ENCODE measurements at regions not wholly inside any gene's neighbourhood (a gene's known extent, or its start where the extent isn't known, plus 50 kb on each side); places are given as distances from the start of the nearest gene placed in this dataset.

DNA sequence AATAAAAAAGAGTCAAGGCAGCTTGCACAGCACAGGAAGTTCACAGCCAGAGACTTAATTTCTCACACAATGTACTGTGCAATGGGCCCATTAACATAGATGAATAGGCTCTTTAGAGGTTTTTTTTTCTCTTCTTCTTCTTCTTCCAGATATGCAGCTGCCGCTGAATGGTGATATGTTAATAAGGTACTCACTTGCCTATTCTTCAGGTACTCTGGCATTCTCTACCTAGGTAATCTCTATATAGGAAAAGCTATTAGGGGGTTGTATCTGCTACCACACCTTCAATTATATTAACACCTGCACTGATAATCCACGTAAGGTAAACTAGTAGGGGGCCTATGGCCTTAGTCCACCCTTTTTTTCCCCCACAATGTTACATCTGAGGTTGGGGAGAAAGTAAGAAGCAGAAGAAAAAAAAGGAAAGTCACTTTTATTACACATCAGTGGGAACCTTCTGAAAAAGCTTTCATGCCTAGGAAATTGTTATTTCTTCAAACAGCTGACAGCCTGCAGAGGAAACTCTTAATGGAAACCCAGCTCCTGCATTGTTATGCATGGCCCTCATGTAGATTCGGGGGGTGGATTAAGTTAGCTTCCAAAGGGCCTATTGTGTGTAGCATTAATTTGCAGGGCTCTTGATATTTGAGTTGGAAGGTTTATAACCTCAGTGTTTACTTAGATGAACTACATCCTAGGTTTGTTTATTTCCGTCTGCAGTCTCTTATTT lies 525.5 kb downstream of the ZIC1 start:
- H3K27me3 ChIP-seq (ENCODE audit: control insufficient read depth in 1 of 2, insufficient read depth in 2 of 2, low read length in 2 of 2), result no peaks in the 10 kb centered on the region
- H3K27me3 Mint-ChIP-seq, result no peaks in the 10 kb centered on the region
- H3K9me3 ChIP-seq (ENCODE audit: control insufficient read depth in 1 of 2, insufficient read depth in 1 of 2, low read length in 2 of 2), result no peaks in the 10 kb centered on the region
- DNase-seq (no peak), ATAC-seq (ENCODE audit: poor library complexity) (no peak)
- ChIA-PET POLR2A (no interaction called here), CTCF (no interaction called here)
- no peaks in the 10 kb centered on the region for H3K4me1 Mint-ChIP-seq (ENCODE audit: low read depth)
- intact Hi-C loops (cut with DNase I, micrococcal nuclease), result no loop called here
- TF ChIP-seq CTCF (IDR thresholded peaks at IDR 0.05), result no peak
- H3K4me3 ChIP-seq (ENCODE audit: low read length), result no peak overlapping the region
- H3K27ac Mint-ChIP-seq, result no peak overlapping the region
- H3K36me3 Mint-ChIP-seq (ENCODE audit: low read depth), result no peaks in the 10 kb centered on the region
- no peaks in the 10 kb centered on the region for H3K36me3 ChIP-seq (ENCODE audit: insufficient read depth, low read length)
- no peak overlapping the region for H3K4me3 Mint-ChIP-seq
- no peak overlapping the region for H3K27ac ChIP-seq (ENCODE audit: low read depth in 1 of 2, low read length in 2 of 2)
- peaks cover 3% of the 10 kb centered on the region for H3K9me3 Mint-ChIP-seq
- no peaks in the 10 kb centered on the region for H3K4me1 ChIP-seq (ENCODE audit: insufficient read depth, low read length)

DNA sequence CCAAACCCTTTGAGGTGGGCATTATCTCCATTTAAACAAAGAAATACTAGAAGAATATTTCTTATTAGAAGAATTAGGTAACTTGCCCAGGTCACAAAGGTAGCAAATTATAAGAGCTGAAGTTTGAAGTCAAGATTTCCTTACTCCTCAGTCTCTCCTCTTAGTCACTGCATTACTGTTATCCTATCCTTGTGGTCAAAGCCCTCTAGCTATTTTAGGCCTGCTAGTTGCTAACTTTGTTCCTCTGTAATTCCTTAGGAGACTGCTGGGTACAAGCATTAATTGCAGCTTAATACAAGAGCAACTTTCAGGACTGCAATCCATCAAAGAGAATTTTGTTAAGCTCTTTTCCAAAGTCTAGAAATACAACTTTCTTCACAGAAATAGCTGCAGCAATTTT lies 528.2 kb downstream of the ZIC1 start:
- Mint-ChIP-seq H3K9me3 (peaks cover 3% of the 10 kb centered on the region), H3K36me3 (ENCODE audit: low read depth) (no peaks in the 10 kb centered on the region), H3K27ac (no peak overlapping the region), H3K4me1 (ENCODE audit: low read depth) (no peaks in the 10 kb centered on the region), H3K4me3 (no peak overlapping the region), H3K27me3 (no peaks in the 10 kb centered on the region)
- H3K4me1 ChIP-seq (ENCODE audit: insufficient read depth, low read length), result no peaks in the 10 kb centered on the region
- H3K27me3 ChIP-seq (ENCODE audit: control insufficient read depth in 1 of 2, insufficient read depth in 2 of 2, low read length in 2 of 2), result no peaks in the 10 kb centered on the region
- H3K9me3 ChIP-seq (ENCODE audit: control insufficient read depth in 1 of 2, insufficient read depth in 1 of 2, low read length in 2 of 2), result no peaks in the 10 kb centered on the region
- ChIA-PET POLR2A (no interaction called here), CTCF (no interaction called here)
- ATAC-seq (ENCODE audit: poor library complexity), result no peak
- no peaks in the 10 kb centered on the region for H3K36me3 ChIP-seq (ENCODE audit: insufficient read depth, low read length)
- DNase-seq, result no peak
- no peak overlapping the region for H3K4me3 ChIP-seq (ENCODE audit: low read length)
- no peak overlapping the region for H3K27ac ChIP-seq (ENCODE audit: low read depth in 1 of 2, low read length in 2 of 2)
- TF ChIP-seq CTCF (IDR thresholded peaks at IDR 0.05), result no peak
- intact Hi-C loops (cut with DNase I, micrococcal nuclease), result no loop called here

DNA sequence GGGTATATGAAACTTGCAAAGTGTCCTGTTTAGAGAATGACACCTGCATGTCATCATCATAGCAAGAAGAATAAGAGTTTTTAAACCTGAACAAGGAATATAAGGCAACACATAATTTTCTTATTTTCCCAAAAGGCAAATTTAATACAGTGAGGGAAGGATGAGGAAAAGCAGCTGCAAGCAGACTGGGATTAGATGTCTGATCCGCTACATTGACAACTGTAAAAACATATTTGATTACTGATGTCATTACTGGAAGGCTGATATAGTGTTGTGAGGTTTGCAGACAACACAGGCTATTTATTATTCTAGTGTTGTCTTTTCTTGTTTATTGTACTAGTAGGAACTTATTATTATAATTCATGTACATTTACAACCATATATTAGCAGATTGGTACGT lies 528.7 kb downstream of the ZIC1 start:
- Histone ChIP-seq H3K36me3 (ENCODE audit: insufficient read depth, low read length) (no peaks in the 10 kb centered on the region), H3K4me3 (ENCODE audit: low read length) (no peak overlapping the region), H3K27ac (ENCODE audit: low read depth in 1 of 2, low read length in 2 of 2) (no peak overlapping the region), H3K9me3 (ENCODE audit: control insufficient read depth in 1 of 2, insufficient read depth in 1 of 2, low read length in 2 of 2) (no peaks in the 10 kb centered on the region), H3K27me3 (ENCODE audit: control insufficient read depth in 1 of 2, insufficient read depth in 2 of 2, low read length in 2 of 2) (no peaks in the 10 kb centered on the region), H3K4me1 (ENCODE audit: insufficient read depth, low read length) (no peaks in the 10 kb centered on the region)
- H3K4me3 Mint-ChIP-seq, result no peak overlapping the region
- no peak for TF ChIP-seq CTCF (IDR thresholded peaks at IDR 0.05)
- H3K9me3 Mint-ChIP-seq, result peaks cover 3% of the 10 kb centered on the region
- intact Hi-C loops (cut with DNase I, micrococcal nuclease), result no loop called here
- DNase-seq (no peak), ATAC-seq (ENCODE audit: poor library complexity) (no peak)
- no peaks in the 10 kb centered on the region for H3K27me3 Mint-ChIP-seq
- ChIA-PET POLR2A (no interaction called here), CTCF (no interaction called here)
- H3K4me1 Mint-ChIP-seq (ENCODE audit: low read depth), result no peaks in the 10 kb centered on the region
- H3K27ac Mint-ChIP-seq, result no peak overlapping the region
- H3K36me3 Mint-ChIP-seq (ENCODE audit: low read depth), result no peaks in the 10 kb centered on the region

All from CD4-positive, alpha-beta T cell (primary cell).